Vagina (tissue), 2 donors: ENCODE measurements at regions not wholly inside any gene's neighbourhood (a gene's known extent, or its start where the extent isn't known, plus 50 kb on each side); places are given as distances from the start of the nearest gene placed in this dataset.
"Not testable (repeated sequence)": the region's sequence is repeated elsewhere in the genome, so short reads cannot be mapped to it uniquely, and the experiment has no call there.

Experiments used
- DNase-seq, 2 donors: peaks; one replicate each; pipeline ENCODE4 v3.0.0-alpha.2; 2017; ENCODE audit errors: extremely low spot score in 2 of 2
- H3K27ac ChIP-seq: fragments of 200-600 bp; sonication (generic); one replicate; pipeline ENCODE4 v1.5.1; 2019
- H3K27me3 ChIP-seq: fragments of 200-600 bp; sonication (generic); one replicate; pipeline ENCODE4 v1.5.1; 2019
- H3K36me3 ChIP-seq, 2 donors: fragments of 200-600 bp; sonication (generic); one replicate each; pipeline ENCODE4 v1.5.1; 2017 to 2019
- H3K4me1 ChIP-seq: fragments of 200-600 bp; sonication (generic); one replicate; pipeline ENCODE4 v1.5.1; 2019
- H3K4me3 ChIP-seq, 2 donors: fragments of 200-600 bp; sonication (generic); 1 replicate in 1 of 2; 2 replicates in 1 of 2; pipeline ENCODE4 v1.5.1; 2016 to 2019
- H3K9me3 ChIP-seq: fragments of 200-600 bp; sonication (generic); one replicate; pipeline ENCODE4 v1.5.1; 2019
- CTCF ChIP-seq, 3 experiments: fragments of 450-650 bp in 2 of 3; fragments of 200-600 bp in 1 of 3; sonication (generic) in 1 of 3; IDR thresholded peaks; one replicate each; pipeline ENCODE4 v1.5.1; 2017 to 2019; ENCODE audit warnings: antibody characterized with exemption in 3 of 3, mild to moderate bottlenecking in 2 of 3, moderate library complexity in 2 of 3
- POLR2A ChIP-seq, 2 donors: fragments of 450-650 bp; IDR thresholded peaks; one replicate each; pipeline ENCODE4 v1.6.1; 2017; ENCODE audit warnings: antibody characterized with exemption in 2 of 2, mild to moderate bottlenecking in 2 of 2, moderate library complexity in 2 of 2
- POLR2AphosphoS5 ChIP-seq, 2 donors: sonication (generic); formaldehyde crosslinking; IDR thresholded peaks; one replicate each; pipeline ENCODE4 v1.9.0; 2017; ENCODE audit warnings: antibody characterized with exemption in 2 of 2, mild to moderate bottlenecking in 2 of 2, low read depth in 1 of 2; ENCODE audit not compliant: insufficient read depth in 1 of 2
- intact Hi-C: fragments of 100-400 bp; cut with DNase I; formaldehyde crosslinking; loops from one replicate; pipeline ENCODE4 v1.15.1; 2023

- no peak overlapping the region for H3K27ac ChIP-seq
- TF ChIP-seq CTCF (IDR thresholded peaks at IDR 0.05) = no peak
- no peak overlapping the region for H3K4me3 ChIP-seq
- intact Hi-C loops = no loop called here
- no peaks in the 10 kb centered on the region for H3K27me3 ChIP-seq
- H3K9me3 ChIP-seq = no peaks in the 10 kb centered on the region
- no peak for DNase-seq
- H3K36me3 ChIP-seq = no peaks in the 10 kb centered on the region
- no peaks in the 10 kb centered on the region for H3K4me1 ChIP-seq
These were observed 484.8 kb upstream of the DPP6 start for GRCh38 chr7:153567426-153567825.

GRCh38 chr7:153569520-153569919 lies 482.7 kb upstream of the DPP6 start:
- H3K27ac ChIP-seq, H3K36me3 ChIP-seq, H3K4me3 ChIP-seq, H3K9me3 ChIP-seq, intact Hi-C loops, DNase-seq, H3K27me3 ChIP-seq, H3K4me1 ChIP-seq: not testable (repeated sequence)

GRCh38 chr7:153576096-153576495 lies 476.1 kb upstream of the DPP6 start:
- Histone ChIP-seq H3K36me3 (no peaks in the 10 kb centered on the region), H3K9me3 (no peaks in the 10 kb centered on the region), H3K27ac (no peak overlapping the region), H3K27me3 (no peaks in the 10 kb centered on the region), H3K4me1 (no peaks in the 10 kb centered on the region), H3K4me3 (no peak overlapping the region)
- DNase-seq = no peak
- TF ChIP-seq POLR2A (IDR thresholded peaks at IDR 0.05) (no peak), POLR2AphosphoS5 (IDR thresholded peaks at IDR 0.05; ENCODE audit: insufficient read depth in 1 of 2, low read depth in 1 of 2) (no peak), CTCF (IDR thresholded peaks at IDR 0.05) (no peak)
- intact Hi-C loops = no loop called here

GRCh38 chr7:153581419-153581818 lies 470.8 kb upstream of the DPP6 start:
- Histone ChIP-seq H3K4me1 (no peaks in the 10 kb centered on the region), H3K27ac (no peak overlapping the region), H3K27me3 (no peaks in the 10 kb centered on the region), H3K36me3 (no peaks in the 10 kb centered on the region), H3K9me3 (no peaks in the 10 kb centered on the region), H3K4me3 (no peak overlapping the region)
- DNase-seq = no peak
- intact Hi-C loops = no loop called here
- no peak for TF ChIP-seq POLR2A (IDR thresholded peaks at IDR 0.05)
- no peak for TF ChIP-seq POLR2AphosphoS5 (IDR thresholded peaks at IDR 0.05; ENCODE audit: insufficient read depth in 1 of 2, low read depth in 1 of 2)
- TF ChIP-seq CTCF (IDR thresholded peaks at IDR 0.05) = no peak

- Histone ChIP-seq H3K9me3 (no peaks in the 10 kb centered on the region), H3K4me3 (no peak overlapping the region), H3K4me1 (no peaks in the 10 kb centered on the region), H3K27ac (no peak overlapping the region), H3K36me3 (no peaks in the 10 kb centered on the region), H3K27me3 (no peaks in the 10 kb centered on the region)
- no peak for DNase-seq
- TF ChIP-seq CTCF (IDR thresholded peaks at IDR 0.05) (no peak), POLR2A (IDR thresholded peaks at IDR 0.05) (no peak), POLR2AphosphoS5 (IDR thresholded peaks at IDR 0.05; ENCODE audit: insufficient read depth in 1 of 2, low read depth in 1 of 2) (no peak)
- intact Hi-C loops = no loop called here
These were observed 468.1 kb upstream of the DPP6 start for GRCh38 chr7:153584132-153584531.

- intact Hi-C loops = no loop called here
- Histone ChIP-seq H3K36me3 (no peaks in the 10 kb centered on the region), H3K27me3 (no peaks in the 10 kb centered on the region), H3K4me1 (no peaks in the 10 kb centered on the region), H3K4me3 (no peak overlapping the region), H3K9me3 (no peaks in the 10 kb centered on the region), H3K27ac (no peak overlapping the region)
- no peak for TF ChIP-seq CTCF (IDR thresholded peaks at IDR 0.05)
- no peak for TF ChIP-seq POLR2A (IDR thresholded peaks at IDR 0.05)
- TF ChIP-seq POLR2AphosphoS5 (IDR thresholded peaks at IDR 0.05; ENCODE audit: insufficient read depth in 1 of 2, low read depth in 1 of 2) = no peak
- no peak for DNase-seq
These were observed 463.6 kb upstream of the DPP6 start for GRCh38 chr7:153588586-153588985.
